Peyer's patch (tissue), 4 donors: ENCODE measurements at regions not wholly inside any gene's neighbourhood (a gene's known extent, or its start where the extent isn't known, plus 50 kb on each side); places are given as distances from the start of the nearest gene placed in this dataset.

Experiments
- POLR2A ChIP-seq, 2 donors: fragments of 450-650 bp; IDR thresholded peaks; one replicate each; pipeline ENCODE4 v1.5.1; 2017; ENCODE audit warnings: antibody characterized with exemption in 2 of 2, mild to moderate bottlenecking in 2 of 2, moderate library complexity in 2 of 2
- TF ChIP-seq, protein P1 (sequence below), 6 experiments: fragments of 450-650 bp in 4 of 6; fragments of 200-600 bp in 2 of 6; sonication (generic) in 1 of 6; IDR thresholded peaks; one replicate each; pipeline ENCODE4 v1.5.1; 2017 to 2019; ENCODE audit warnings: antibody characterized with exemption in 6 of 6, mild to moderate bottlenecking in 3 of 6, moderate library complexity in 1 of 6

DNA sequence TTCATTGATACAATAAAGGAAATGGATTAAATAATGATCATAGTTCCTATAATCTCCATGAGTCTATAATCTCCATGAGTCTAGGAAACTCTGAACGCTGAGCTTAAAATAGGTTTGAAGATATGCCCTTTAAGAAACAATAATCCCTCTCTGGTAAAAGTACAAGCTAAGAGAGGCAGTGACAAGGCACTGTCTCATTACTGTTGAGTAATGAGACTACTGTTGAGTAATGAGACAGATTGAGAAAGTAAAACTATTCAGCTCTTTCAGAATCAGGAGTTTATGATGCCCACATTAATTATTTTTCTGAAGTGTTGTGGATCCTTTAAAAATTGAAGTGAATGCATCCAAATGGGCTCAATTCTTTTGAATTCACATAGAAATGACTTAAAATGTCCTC lies 235.5 kb upstream of the THRB start:
- TF ChIP-seq, protein P1, sequence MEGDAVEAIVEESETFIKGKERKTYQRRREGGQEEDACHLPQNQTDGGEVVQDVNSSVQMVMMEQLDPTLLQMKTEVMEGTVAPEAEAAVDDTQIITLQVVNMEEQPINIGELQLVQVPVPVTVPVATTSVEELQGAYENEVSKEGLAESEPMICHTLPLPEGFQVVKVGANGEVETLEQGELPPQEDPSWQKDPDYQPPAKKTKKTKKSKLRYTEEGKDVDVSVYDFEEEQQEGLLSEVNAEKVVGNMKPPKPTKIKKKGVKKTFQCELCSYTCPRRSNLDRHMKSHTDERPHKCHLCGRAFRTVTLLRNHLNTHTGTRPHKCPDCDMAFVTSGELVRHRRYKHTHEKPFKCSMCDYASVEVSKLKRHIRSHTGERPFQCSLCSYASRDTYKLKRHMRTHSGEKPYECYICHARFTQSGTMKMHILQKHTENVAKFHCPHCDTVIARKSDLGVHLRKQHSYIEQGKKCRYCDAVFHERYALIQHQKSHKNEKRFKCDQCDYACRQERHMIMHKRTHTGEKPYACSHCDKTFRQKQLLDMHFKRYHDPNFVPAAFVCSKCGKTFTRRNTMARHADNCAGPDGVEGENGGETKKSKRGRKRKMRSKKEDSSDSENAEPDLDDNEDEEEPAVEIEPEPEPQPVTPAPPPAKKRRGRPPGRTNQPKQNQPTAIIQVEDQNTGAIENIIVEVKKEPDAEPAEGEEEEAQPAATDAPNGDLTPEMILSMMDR (IDR thresholded peaks at IDR 0.05) = no peak
- TF ChIP-seq POLR2A (IDR thresholded peaks at IDR 0.05) = no peak
